ENCODE measurements at regions not wholly inside any gene's neighbourhood (a gene's known extent, or its start where the extent isn't known, plus 50 kb on each side); places are given as distances from the start of the nearest gene placed in this dataset.

GRCh38 chr3:87800516-87800915, 258.3 kb downstream of the CGGBP1 start:
- no peak for TF ChIP-seq CTCF (IDR thresholded peaks at IDR 0.05)
- no peak for TF ChIP-seq ZFX (IDR thresholded peaks at IDR 0.05; ENCODE audit: borderline replicate concordance)
